ENCODE measurements at regions not wholly inside any gene's neighbourhood (a gene's known extent, or its start where the extent isn't known, plus 50 kb on each side); places are given as distances from the start of the nearest gene placed in this dataset.
"Not testable (repeated sequence)": the region's sequence is repeated elsewhere in the genome, so short reads cannot be mapped to it uniquely, and the experiment has no call there.

DNA sequence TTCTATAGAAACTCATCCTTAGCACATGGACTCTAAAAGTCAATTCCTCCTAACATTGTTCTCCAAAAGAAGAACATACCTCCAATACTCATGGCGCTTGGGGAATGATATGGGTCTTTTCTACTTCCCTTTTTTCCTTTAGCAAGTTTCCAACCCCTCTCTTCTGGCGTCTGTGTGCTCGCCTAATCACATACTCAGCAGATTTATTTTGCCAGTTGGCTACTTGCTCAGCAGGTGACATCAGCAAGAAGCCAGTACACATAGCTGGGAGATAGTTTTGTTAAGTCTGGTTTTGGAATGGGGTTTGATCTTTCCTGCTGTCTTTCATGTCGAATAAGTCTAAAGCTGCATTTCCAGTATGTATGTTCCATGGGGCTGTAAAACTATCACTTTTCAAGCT lies 193.8 kb downstream of the POM121L12 start:
- Mint-ChIP-seq H3K4me1 (ENCODE audit: unreplicated experiment) (no peaks in the 10 kb centered on the region), H3K4me3 (ENCODE audit: unreplicated experiment) (no peak overlapping the region)

DNA sequence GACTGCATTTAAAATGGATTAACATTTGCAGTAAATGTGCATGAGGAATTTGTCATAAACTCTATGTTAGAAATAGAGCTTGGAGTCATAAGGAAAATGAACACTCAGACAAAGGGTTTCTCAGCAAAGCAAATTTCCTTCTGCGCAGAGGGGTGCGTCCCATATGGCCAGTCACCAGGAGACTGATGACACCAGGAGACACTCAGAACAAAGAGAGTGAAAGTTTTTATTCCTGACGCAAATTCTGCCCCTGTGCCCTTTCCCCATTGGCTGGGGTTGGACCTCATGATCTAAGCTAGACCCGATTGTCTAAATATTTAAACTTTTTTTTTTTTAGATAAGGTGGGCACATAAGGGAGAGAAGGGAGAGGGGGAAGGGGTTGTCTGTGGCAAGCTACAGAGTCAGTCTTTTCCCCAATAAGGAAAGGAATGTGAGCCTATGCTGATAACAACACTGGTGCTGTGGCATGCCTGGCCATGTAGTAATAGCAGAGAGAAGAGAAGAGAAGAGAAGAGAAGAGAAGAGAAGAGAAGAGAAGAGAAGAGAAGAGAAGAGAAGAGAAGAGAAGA lies 202.0 kb downstream of the POM121L12 start:
- no peak for TF ChIP-seq CTCF (IDR thresholded peaks at IDR 0.05)
- Mint-ChIP-seq H3K27me3 (ENCODE audit: unreplicated experiment) (no peaks in the 10 kb centered on the region), H3K4me3 (ENCODE audit: unreplicated experiment) (no peak overlapping the region), H3K9me3 (ENCODE audit: unreplicated experiment) (peaks cover 22% of the 10 kb centered on the region), H3K4me1 (ENCODE audit: unreplicated experiment) (no peaks in the 10 kb centered on the region), H3K27ac (ENCODE audit: unreplicated experiment) (no peak overlapping the region), H3K36me3 (ENCODE audit: unreplicated experiment) (no peaks in the 10 kb centered on the region)
- DNase-seq (ENCODE audit: extremely low spot score, unreplicated experiment) = no peak

More for the DNA sequence above, 193.8 kb downstream of the POM121L12 start:
- Mint-ChIP-seq H3K27ac (ENCODE audit: unreplicated experiment) (no peak overlapping the region), H3K27me3 (ENCODE audit: unreplicated experiment) (no peaks in the 10 kb centered on the region), H3K36me3 (ENCODE audit: unreplicated experiment) (no peaks in the 10 kb centered on the region), H3K9me3 (ENCODE audit: unreplicated experiment) (peaks cover 9% of the 10 kb centered on the region)
- DNase-seq (ENCODE audit: extremely low spot score, unreplicated experiment) = no peak
- TF ChIP-seq CTCF (IDR thresholded peaks at IDR 0.05) = no peak

DNA sequence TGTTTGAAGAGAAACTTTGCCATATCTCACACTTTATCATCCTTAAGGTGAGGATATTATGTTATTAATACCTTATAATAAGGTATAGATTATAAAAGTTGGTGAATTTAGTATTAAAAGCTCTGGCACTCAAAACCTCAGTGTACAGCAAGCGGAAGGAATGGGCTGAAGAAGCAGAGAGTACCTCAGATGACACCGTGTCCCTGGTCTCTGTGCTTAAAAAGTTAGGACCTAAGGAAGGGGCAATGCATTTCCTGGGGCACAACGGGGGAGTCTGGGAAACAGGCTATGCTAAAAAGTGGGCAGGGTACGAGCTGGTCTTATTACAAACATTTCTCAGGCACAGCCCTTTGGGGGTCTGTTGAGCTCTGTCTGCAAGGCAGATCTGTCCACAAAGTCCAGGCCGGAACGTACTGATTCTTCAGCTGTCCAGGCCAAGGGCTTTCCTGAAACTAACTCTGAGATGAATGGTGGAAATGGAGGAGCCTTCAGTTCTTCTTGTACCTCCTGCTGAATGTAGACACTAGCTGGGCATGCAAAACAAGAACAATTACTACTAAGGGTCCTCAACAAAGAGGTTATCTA lies 202.7 kb downstream of the POM121L12 start:
- Mint-ChIP-seq H3K9me3 (ENCODE audit: unreplicated experiment) (peaks cover 22% of the 10 kb centered on the region), H3K4me1 (ENCODE audit: unreplicated experiment) (no peaks in the 10 kb centered on the region), H3K4me3 (ENCODE audit: unreplicated experiment) (no peak overlapping the region), H3K27ac (ENCODE audit: unreplicated experiment) (no peak overlapping the region), H3K36me3 (ENCODE audit: unreplicated experiment) (no peaks in the 10 kb centered on the region), H3K27me3 (ENCODE audit: unreplicated experiment) (no peaks in the 10 kb centered on the region)
- no peak for DNase-seq (ENCODE audit: extremely low spot score, unreplicated experiment)
- no peak for TF ChIP-seq CTCF (IDR thresholded peaks at IDR 0.05)

- peaks cover 25% of the 10 kb centered on the region for H3K9me3 Mint-ChIP-seq (ENCODE audit: unreplicated experiment)
- H3K27me3 Mint-ChIP-seq (ENCODE audit: unreplicated experiment); H3K4me1 Mint-ChIP-seq (ENCODE audit: unreplicated experiment); H3K4me3 Mint-ChIP-seq (ENCODE audit: unreplicated experiment); H3K27ac Mint-ChIP-seq (ENCODE audit: unreplicated experiment); DNase-seq (ENCODE audit: extremely low spot score, unreplicated experiment); H3K36me3 Mint-ChIP-seq (ENCODE audit: unreplicated experiment): not testable (repeated sequence)
These were observed 203.7 kb downstream of the POM121L12 start for GRCh38 chr7:53239151-53239550.

DNA sequence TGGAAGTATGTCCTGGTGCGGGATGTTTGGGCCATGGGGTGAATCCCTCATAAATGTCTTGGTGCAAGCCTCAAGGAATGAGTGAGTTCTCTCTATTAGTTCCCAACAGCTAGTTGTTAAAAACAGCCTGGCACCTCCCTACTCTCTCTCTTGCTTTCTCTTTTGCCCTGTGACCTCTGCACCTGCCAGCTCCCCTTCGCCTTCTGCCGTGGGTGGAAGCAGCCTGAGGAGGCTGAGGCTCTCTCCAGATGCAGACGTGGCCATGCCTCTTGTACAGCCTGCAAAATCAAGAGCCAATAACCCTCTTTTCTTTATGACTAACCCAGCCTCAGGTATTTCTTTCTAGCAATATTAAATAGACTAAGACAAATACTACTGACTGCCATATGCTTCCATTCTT lies 210.3 kb downstream of the POM121L12 start:
- Mint-ChIP-seq H3K9me3 (ENCODE audit: unreplicated experiment) (peaks cover 27% of the 10 kb centered on the region), H3K36me3 (ENCODE audit: unreplicated experiment) (no peaks in the 10 kb centered on the region), H3K27me3 (ENCODE audit: unreplicated experiment) (no peaks in the 10 kb centered on the region), H3K27ac (ENCODE audit: unreplicated experiment) (no peak overlapping the region), H3K4me1 (ENCODE audit: unreplicated experiment) (no peaks in the 10 kb centered on the region), H3K4me3 (ENCODE audit: unreplicated experiment) (no peak overlapping the region)
- TF ChIP-seq CTCF (IDR thresholded peaks at IDR 0.05) = no peak
- DNase-seq (ENCODE audit: extremely low spot score, unreplicated experiment) = no peak
